Dendritic cell treated with granulocyte-macrophage colony-stimulating factor and Interleukin-4, amounts not matched to agents 40 ng/mL and 50 ng/mL, for 4 days (primary cell): ENCODE measurements at regions not wholly inside any gene's neighbourhood (a gene's known extent, or its start where the extent isn't known, plus 50 kb on each side); places are given as distances from the start of the nearest gene placed in this dataset.

Experiments used
- H3K27ac Mint-ChIP-seq: one replicate; pipeline ENCODE4 v1.8.0; 2022; ENCODE audit warnings: mild to moderate bottlenecking, mixed read lengths
- H3K27me3 Mint-ChIP-seq: one replicate; pipeline ENCODE4 v1.8.0; 2022; ENCODE audit warnings: mild to moderate bottlenecking, mixed read lengths
- H3K36me3 Mint-ChIP-seq: one replicate; pipeline ENCODE4 v1.8.0; 2022; ENCODE audit warnings: low read depth, mixed read lengths
- H3K4me1 Mint-ChIP-seq: one replicate; pipeline ENCODE4 v1.8.0; 2022; ENCODE audit warnings: low read depth, mixed read lengths
- H3K4me3 Mint-ChIP-seq: one replicate; pipeline ENCODE4 v1.8.0; 2022; ENCODE audit warnings: mild to moderate bottlenecking, moderate library complexity, mixed read lengths
- H3K9me3 Mint-ChIP-seq: one replicate; pipeline ENCODE4 v1.8.0; 2022; ENCODE audit warnings: mixed read lengths
- intact Hi-C: fragments of 100-400 bp; cut with micrococcal nuclease; formaldehyde crosslinking; loops from one replicate; pipeline ENCODE4 v1.15.0; 2022

DNA sequence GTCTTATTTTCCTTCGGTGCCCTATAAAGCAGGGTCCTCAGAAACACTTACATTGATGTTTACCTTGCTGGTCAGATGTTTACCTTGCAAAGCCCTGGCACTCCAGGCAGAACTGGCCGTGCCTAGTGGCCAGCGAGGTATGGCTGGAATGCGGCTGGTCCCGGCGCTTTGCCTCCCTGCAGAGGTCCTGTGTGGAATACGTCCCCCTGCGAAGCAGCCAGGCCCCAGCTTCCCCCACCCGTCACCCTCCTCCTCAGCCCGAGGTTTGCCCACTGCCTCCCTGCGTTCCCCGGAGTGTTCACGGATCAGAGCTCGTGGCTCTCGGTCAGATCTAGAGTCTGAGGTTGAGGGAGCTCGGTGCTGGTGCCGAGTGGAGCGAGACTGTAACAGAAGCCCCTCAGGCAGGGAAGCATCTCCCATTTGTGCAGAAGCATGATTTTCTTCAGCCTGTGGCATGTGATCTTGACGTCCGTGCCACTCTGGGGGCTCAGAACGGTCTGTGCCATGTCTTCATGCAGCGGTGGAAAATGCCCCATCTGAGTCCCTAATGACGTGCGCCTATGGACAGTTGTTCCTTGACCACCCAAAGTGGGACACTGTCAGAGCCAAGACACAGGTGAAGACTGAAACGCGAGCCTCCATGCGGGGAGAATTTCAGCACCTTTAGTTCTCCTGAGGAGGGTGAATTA lies 54.8 kb upstream of the SOX1 start:
- Mint-ChIP-seq H3K27ac (no peak overlapping the region), H3K27me3 (no peaks in the 10 kb centered on the region), H3K36me3 (no peaks in the 10 kb centered on the region), H3K4me3 (no peak overlapping the region), H3K4me1 (no peaks in the 10 kb centered on the region), H3K9me3 (peaks cover 13% of the 10 kb centered on the region)
- intact Hi-C loops = no loop called here

GRCh38 chr13:112012705-112013085 lies 54.3 kb upstream of the SOX1 start:
- H3K27me3 Mint-ChIP-seq = no peaks in the 10 kb centered on the region
- intact Hi-C loops = no loop called here
- no peak overlapping the region for H3K4me3 Mint-ChIP-seq
- H3K4me1 Mint-ChIP-seq = no peaks in the 10 kb centered on the region
- no peaks in the 10 kb centered on the region for H3K36me3 Mint-ChIP-seq
- H3K9me3 Mint-ChIP-seq = peaks cover 13% of the 10 kb centered on the region
- no peak overlapping the region for H3K27ac Mint-ChIP-seq

DNA sequence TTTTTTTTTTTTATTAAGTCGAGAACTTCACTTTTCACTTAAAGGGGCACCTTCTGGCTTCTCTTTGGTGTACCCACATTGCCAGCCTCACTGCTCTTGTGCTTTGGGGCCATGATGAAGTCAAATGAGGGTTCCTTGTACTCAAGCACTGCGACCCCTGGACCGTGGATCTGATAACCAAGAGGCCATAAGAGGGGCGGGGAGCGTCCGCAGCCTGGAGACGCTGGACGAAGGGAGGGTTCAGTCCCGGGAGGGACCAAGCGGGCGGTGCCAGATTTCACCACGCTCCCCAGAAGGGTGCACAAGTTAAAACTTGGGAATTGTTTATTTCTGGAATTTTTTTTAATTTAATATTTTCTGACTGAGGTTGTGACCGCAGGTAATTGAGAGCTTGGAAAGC lies 53.3 kb upstream of the SOX1 start:
- Mint-ChIP-seq H3K9me3 (peaks cover 13% of the 10 kb centered on the region), H3K36me3 (no peaks in the 10 kb centered on the region), H3K27ac (no peak overlapping the region), H3K27me3 (no peaks in the 10 kb centered on the region), H3K4me1 (no peaks in the 10 kb centered on the region), H3K4me3 (no peak overlapping the region)
- intact Hi-C loops = no loop called here

DNA sequence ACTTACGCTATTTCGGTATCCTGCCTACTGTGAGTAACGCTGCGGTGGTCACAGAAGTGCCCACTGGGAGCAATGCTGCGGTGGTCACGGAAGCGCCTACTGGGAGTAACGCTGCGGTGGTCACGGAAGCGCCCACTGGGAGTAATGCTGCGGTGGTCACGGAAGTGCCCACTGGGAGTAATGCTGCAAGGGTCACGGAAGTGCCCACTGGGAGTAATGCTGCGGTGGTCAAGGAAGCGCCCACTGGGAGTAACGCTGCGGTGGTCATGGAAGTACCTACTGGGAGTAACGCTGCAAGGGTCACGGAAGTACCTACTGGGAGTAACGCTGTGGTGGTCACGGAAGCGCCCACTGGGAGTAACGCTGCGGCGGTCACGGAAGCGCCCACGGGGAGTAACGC lies 52.1 kb upstream of the SOX1 start:
- H3K9me3 Mint-ChIP-seq = peaks cover 21% of the 10 kb centered on the region
- intact Hi-C loops = no loop called here

More for the DNA sequence above, 52.1 kb upstream of the SOX1 start:
- Mint-ChIP-seq H3K27ac (no peak overlapping the region), H3K36me3 (no peaks in the 10 kb centered on the region), H3K4me3 (no peak overlapping the region), H3K27me3 (no peaks in the 10 kb centered on the region), H3K4me1 (no peaks in the 10 kb centered on the region)
